HK-2 (cell line): ENCODE measurements at regions not wholly inside any gene's neighbourhood (a gene's known extent, or its start where the extent isn't known, plus 50 kb on each side); places are given as distances from the start of the nearest gene placed in this dataset.

Experiments used
- DNase-seq: peaks from one replicate; pipeline ENCODE4 v3.0.0-alpha.2; 2018; ENCODE audit not compliant: unreplicated experiment

GRCh38 chr3:189049458-189050236 lies 122.1 kb upstream of the TPRG1 start:
- no peak for DNase-seq

- DNase-seq, result no peak
Measured at GRCh38 chr3:189053322-189053721, 118.4 kb upstream of the TPRG1 start.

- no peak for DNase-seq
Measured at GRCh38 chr3:189056646-189057335, 115.0 kb upstream of the TPRG1 start.

GRCh38 chr3:189057369-189057768 lies 114.4 kb upstream of the TPRG1 start:
- DNase-seq, result no peak

- DNase-seq, result no peak
Measured at GRCh38 chr3:189058071-189058470, 113.7 kb upstream of the TPRG1 start.

GRCh38 chr3:189070965-189071364 lies 100.8 kb upstream of the TPRG1 start:
- no peak for DNase-seq

GRCh38 chr3:189071446-189071845 lies 100.3 kb upstream of the TPRG1 start:
- no peak for DNase-seq

GRCh38 chr3:189076449-189076848 lies 95.3 kb upstream of the TPRG1 start:
- DNase-seq, result no peak

- no peak for DNase-seq
Measured at GRCh38 chr3:189080745-189081144, 91.0 kb upstream of the TPRG1 start.

GRCh38 chr3:189082666-189083427 lies 88.9 kb upstream of the TPRG1 start:
- no peak for DNase-seq

- DNase-seq, result no peak
Measured at GRCh38 chr3:189084620-189085019, 87.2 kb upstream of the TPRG1 start.

GRCh38 chr3:189092547-189092946 lies 79.2 kb upstream of the TPRG1 start:
- no peak for DNase-seq

GRCh38 chr3:189094539-189094938 lies 77.2 kb upstream of the TPRG1 start:
- no peak for DNase-seq

GRCh38 chr3:189096092-189096491 lies 75.7 kb upstream of the TPRG1 start:
- no peak for DNase-seq

- DNase-seq, result no peak
Measured at GRCh38 chr3:189099031-189099471, 72.7 kb upstream of the TPRG1 start.

- no peak for DNase-seq
Measured at GRCh38 chr3:189099505-189100290, 72.1 kb upstream of the TPRG1 start.

- no peak for DNase-seq
Measured at GRCh38 chr3:189100866-189101265, 70.9 kb upstream of the TPRG1 start.

- no peak for DNase-seq
Measured at GRCh38 chr3:189101594-189101993, 70.2 kb upstream of the TPRG1 start.

- no peak for DNase-seq
Measured at GRCh38 chr3:189103208-189103607, 68.6 kb upstream of the TPRG1 start.

- no peak for DNase-seq
Measured at GRCh38 chr3:189108067-189108466, 63.7 kb upstream of the TPRG1 start.

GRCh38 chr3:189108735-189109134 lies 63.0 kb upstream of the TPRG1 start:
- DNase-seq, result no peak

GRCh38 chr3:189109145-189109544 lies 62.6 kb upstream of the TPRG1 start:
- DNase-seq, result no peak
